ENCODE measurements at regions not wholly inside any gene's neighbourhood (a gene's known extent, or its start where the extent isn't known, plus 50 kb on each side); places are given as distances from the start of the nearest gene placed in this dataset.

- TF ChIP-seq BRCA1 (IDR thresholded peaks at IDR 0.05; ENCODE audit: low read depth, low read length): no peak
- TF ChIP-seq USF2 (IDR thresholded peaks at IDR 0.05; ENCODE audit: low read length): no peak
- no peak for TF ChIP-seq TAF1 (IDR thresholded peaks at IDR 0.05; ENCODE audit: low read depth, low read length)
- TF ChIP-seq RNF2 (IDR thresholded peaks at IDR 0.05; ENCODE audit: borderline replicate concordance, low read depth, low read length, missing control alignments, poor library complexity, severe bottlenecking): no peak
- TF ChIP-seq EZH2 (IDR thresholded peaks at IDR 0.05; ENCODE audit: low read depth, low read length, severe bottlenecking): no peak
- no peak for TF ChIP-seq CHD2 (IDR thresholded peaks at IDR 0.05; ENCODE audit: low read length)
- no peak for TF ChIP-seq NANOG (IDR thresholded peaks at IDR 0.05; ENCODE audit: insufficient read depth, low read depth, low read length, poor library complexity, severe bottlenecking)
- TF ChIP-seq SP4 (IDR thresholded peaks at IDR 0.05; ENCODE audit: low read length): no peak
- TF ChIP-seq CBX5 (IDR thresholded peaks at IDR 0.05; ENCODE audit: low read depth, low read length): no peak
- TF ChIP-seq RFX5 (IDR thresholded peaks at IDR 0.05; ENCODE audit: borderline replicate concordance, low read depth, low read length): no peak
- TF ChIP-seq BACH1 (IDR thresholded peaks at IDR 0.05; ENCODE audit: low read length): no peak
Observed at GRCh38 chr15:70196372-70197316, 98.9 kb upstream of the TLE3 start (continued).

Data from H1 (cell line).